Activated CD4-positive, alpha-beta T cell treated with anti-CD3 and anti-CD28 coated beads for 36 hours (primary cell): ENCODE measurements at regions not wholly inside any gene's neighbourhood (a gene's known extent, or its start where the extent isn't known, plus 50 kb on each side); places are given as distances from the start of the nearest gene placed in this dataset.
"Not testable (repeated sequence)": the region's sequence is repeated elsewhere in the genome, so short reads cannot be mapped to it uniquely, and the experiment has no call there.

Experiments
- ATAC-seq: fragments of 200-7000 bp; cut with Tn5 transposase; one replicate; pipeline ENCODE4 v1.10.0; 2021; ENCODE audit warnings: mild to moderate bottlenecking, moderate library complexity
- CTCF ChIA-PET: fragments of 350-600 bp; sonication (Branson Sonifier 250); formaldehyde crosslinking; loops from one replicate; lab custom pipeline; 2021; ENCODE audit warnings: antibody characterized with exemption; lab: Charles Lee
- POLR2A ChIA-PET: fragments of 350-600 bp; sonication (Branson Sonifier 250); formaldehyde crosslinking; loops from one replicate; lab custom pipeline; 2021; ENCODE audit warnings: antibody characterized with exemption, inconsistent platforms; lab: Charles Lee
- DNase-seq: peaks from one replicate; pipeline ENCODE4 v3.0.0-alpha.2; 2020
- H3K27ac Mint-ChIP-seq: one replicate; pipeline ENCODE4 v1.8.0; 2021; ENCODE audit warnings: mixed read lengths
- H3K27me3 Mint-ChIP-seq: one replicate; pipeline ENCODE4 v1.8.0; 2021; ENCODE audit warnings: mixed read lengths
- H3K36me3 Mint-ChIP-seq: one replicate; pipeline ENCODE4 v1.8.0; 2021; ENCODE audit warnings: low read depth, mixed read lengths
- H3K4me1 Mint-ChIP-seq: one replicate; pipeline ENCODE4 v1.8.0; 2021; ENCODE audit warnings: mixed read lengths
- H3K4me3 Mint-ChIP-seq: one replicate; pipeline ENCODE4 v1.8.0; 2021; ENCODE audit warnings: mild to moderate bottlenecking, moderate library complexity, mixed read lengths
- H3K9me3 Mint-ChIP-seq: one replicate; pipeline ENCODE4 v1.8.0; 2021; ENCODE audit warnings: low read depth, mixed read lengths
- intact Hi-C, 2 experiments: fragments of 100-400 bp; cut with DNase I in 1 of 2; cut with micrococcal nuclease in 1 of 2; formaldehyde crosslinking; loops; one replicate each; pipeline versions ENCODE4 v1.14.2 to v1.15.1; 2022 to 2024; cut with DNase I, micrococcal nuclease

- POLR2A ChIA-PET, H3K27ac Mint-ChIP-seq, ATAC-seq, H3K27me3 Mint-ChIP-seq, H3K36me3 Mint-ChIP-seq, H3K4me3 Mint-ChIP-seq, intact Hi-C loops, H3K9me3 Mint-ChIP-seq, CTCF ChIA-PET, H3K4me1 Mint-ChIP-seq, DNase-seq: not testable (repeated sequence)
Observed at GRCh38 chr1:761791-762190, 75.3 kb upstream of the OR4F16 start.

DNA sequence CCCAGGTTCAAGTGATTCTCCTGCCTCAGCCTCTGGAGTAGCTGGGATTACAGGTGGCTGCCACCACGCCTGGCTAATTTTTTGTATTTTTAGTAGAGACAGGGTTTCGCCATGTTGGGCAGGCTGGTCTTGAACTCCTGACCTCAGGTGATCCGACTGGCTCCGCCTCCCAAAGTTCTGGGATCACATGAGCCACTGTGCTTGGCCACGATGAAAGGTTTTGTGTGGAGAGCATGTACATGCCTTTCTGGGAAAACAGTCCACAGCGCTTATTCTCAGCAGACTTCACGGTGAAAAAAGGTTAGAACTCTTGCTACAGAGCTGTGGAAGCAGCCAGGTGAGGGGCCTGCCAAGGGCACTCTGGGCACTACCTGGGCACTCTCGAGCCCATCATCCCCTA lies 85.0 kb upstream of the OR4F16 start:
- H3K36me3 Mint-ChIP-seq, DNase-seq, H3K4me1 Mint-ChIP-seq, ATAC-seq, CTCF ChIA-PET, POLR2A ChIA-PET, H3K27me3 Mint-ChIP-seq, H3K9me3 Mint-ChIP-seq, H3K27ac Mint-ChIP-seq, H3K4me3 Mint-ChIP-seq, intact Hi-C loops: not testable (repeated sequence)

GRCh38 chr1:777480-778180 lies 91.2 kb upstream of the OR4F16 start:
- H3K27me3 Mint-ChIP-seq, DNase-seq, intact Hi-C loops, H3K36me3 Mint-ChIP-seq, H3K9me3 Mint-ChIP-seq, H3K4me1 Mint-ChIP-seq, ATAC-seq: not testable (repeated sequence)
- Mint-ChIP-seq H3K4me3 (peak overlapping the region; percentile 96), H3K27ac (peak overlapping the region; percentile 99)
- ChIA-PET CTCF (interaction anchor here (0.6 kb wide), 1 partner anchor 92 kb away, joined by 3 read pairs; no protein-coding TSS in a partner anchor), POLR2A (interaction anchor here (0.7 kb wide), 1 partner anchor 430 kb away, joined by 3 read pairs; no protein-coding TSS in a partner anchor)

DNA sequence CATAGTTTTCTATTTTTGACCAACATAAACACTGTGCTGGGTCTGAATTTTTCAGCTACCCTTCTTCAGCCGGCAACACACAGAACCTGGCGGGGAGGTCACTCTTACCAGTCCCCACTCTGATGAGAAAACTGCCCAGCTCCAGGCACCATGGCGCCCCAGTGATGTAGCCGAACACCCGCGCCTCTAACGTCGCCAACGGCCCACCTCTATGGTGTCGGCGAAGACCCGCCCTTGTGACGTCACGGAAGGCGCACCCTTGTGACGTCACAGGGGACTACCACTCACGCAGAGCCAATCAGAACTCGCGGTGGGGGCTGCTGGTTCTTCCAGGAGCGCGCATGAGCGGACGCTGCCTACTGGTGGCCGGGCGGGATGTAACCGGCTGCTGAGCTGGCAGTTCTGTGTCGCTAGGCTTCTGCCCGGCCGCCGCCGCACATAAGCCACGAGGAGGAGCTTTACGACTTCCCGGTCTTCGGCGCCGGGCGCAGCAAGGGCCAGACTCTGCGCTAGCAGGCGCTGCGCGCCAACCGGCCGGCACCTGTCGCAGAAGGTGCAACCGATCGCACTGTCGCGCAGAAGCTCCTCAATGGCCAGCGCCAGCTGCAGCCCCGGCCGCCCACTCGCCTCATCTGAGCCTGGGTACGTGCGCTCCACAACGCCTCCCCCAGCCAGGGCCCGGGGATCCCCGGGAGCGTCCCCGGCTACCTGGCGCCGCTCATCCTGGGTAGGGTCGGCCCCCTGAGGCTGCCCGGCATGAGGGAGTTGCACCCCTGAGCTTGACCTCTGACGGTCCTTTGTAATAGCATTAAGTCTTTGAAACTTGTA lies 92.2 kb upstream of the OR4F16 start:
- POLR2A ChIA-PET, result interaction anchor here (0.7 kb wide), 1 partner anchor 429 kb away, joined by 3 read pairs; no protein-coding TSS in a partner anchor
- H3K4me1 Mint-ChIP-seq, H3K36me3 Mint-ChIP-seq, H3K9me3 Mint-ChIP-seq, intact Hi-C loops, H3K27me3 Mint-ChIP-seq: not testable (repeated sequence)
- CTCF ChIA-PET, result interaction anchor here (0.6 kb wide), 1 partner anchor 91 kb away, joined by 3 read pairs; no protein-coding TSS in a partner anchor
- peak; percentile 99 for DNase-seq
- Mint-ChIP-seq H3K4me3 (peak overlapping the region; percentile 96), H3K27ac (peak overlapping the region; percentile 99)
- peak; percentile 100 for ATAC-seq

GRCh38 chr1:779621-780020 lies 93.2 kb upstream of the OR4F16 start:
- POLR2A ChIA-PET, H3K9me3 Mint-ChIP-seq, H3K4me1 Mint-ChIP-seq, H3K27me3 Mint-ChIP-seq, CTCF ChIA-PET, ATAC-seq, intact Hi-C loops: not testable (repeated sequence)
- Mint-ChIP-seq H3K36me3 (peaks cover 10% of the 10 kb centered on the region), H3K4me3 (peak overlapping the region; percentile 96), H3K27ac (peak overlapping the region; percentile 99)
- DNase-seq, result peak; percentile 33

- intact Hi-C loops, result no loop called here
- H3K27ac Mint-ChIP-seq, result no peak overlapping the region
- ChIA-PET POLR2A (no interaction called here), CTCF (no interaction called here)
- DNase-seq (no peak), ATAC-seq (no peak)
- peaks cover 4% of the 10 kb centered on the region for H3K36me3 Mint-ChIP-seq
- no peaks in the 10 kb centered on the region for H3K27me3 Mint-ChIP-seq
- no peaks in the 10 kb centered on the region for H3K9me3 Mint-ChIP-seq
- H3K4me1 Mint-ChIP-seq, result no peaks in the 10 kb centered on the region
- no peak overlapping the region for H3K4me3 Mint-ChIP-seq
Observed at GRCh38 chr1:788835-789234, 102.4 kb upstream of the OR4F16 start.

DNA sequence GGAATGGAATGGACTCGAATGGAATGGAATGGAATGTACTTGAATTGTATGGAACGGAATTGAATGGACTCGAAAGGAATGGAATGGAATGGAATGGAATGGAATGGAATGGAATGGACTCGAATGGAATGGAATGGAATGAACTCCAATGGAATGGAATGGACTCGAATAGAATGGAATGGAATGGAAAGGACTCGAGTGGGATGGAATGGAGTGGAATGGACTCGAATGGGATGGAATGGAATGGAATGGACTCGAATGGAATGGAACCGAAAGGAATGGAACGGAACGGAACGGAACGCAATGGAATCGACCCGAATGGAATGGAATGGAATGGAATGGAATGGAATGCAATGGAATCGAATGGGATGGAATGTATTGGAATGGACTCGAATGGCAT lies 103.2 kb upstream of the OR4F16 start:
- ATAC-seq, H3K36me3 Mint-ChIP-seq, H3K27ac Mint-ChIP-seq, CTCF ChIA-PET, H3K27me3 Mint-ChIP-seq, H3K9me3 Mint-ChIP-seq, H3K4me3 Mint-ChIP-seq, intact Hi-C loops, DNase-seq, H3K4me1 Mint-ChIP-seq, POLR2A ChIA-PET: not testable (repeated sequence)

GRCh38 chr1:790388-790930 lies 104.0 kb upstream of the OR4F16 start:
- H3K36me3 Mint-ChIP-seq, CTCF ChIA-PET, H3K27me3 Mint-ChIP-seq, H3K27ac Mint-ChIP-seq, intact Hi-C loops, H3K9me3 Mint-ChIP-seq, DNase-seq, POLR2A ChIA-PET, H3K4me1 Mint-ChIP-seq, ATAC-seq, H3K4me3 Mint-ChIP-seq: not testable (repeated sequence)

- H3K4me3 Mint-ChIP-seq, H3K27me3 Mint-ChIP-seq, H3K9me3 Mint-ChIP-seq: not testable (repeated sequence)
Observed at GRCh38 chr1:794310-794709, 107.9 kb upstream of the OR4F16 start.

GRCh38 chr1:794918-795584 lies 108.6 kb upstream of the OR4F16 start:
- intact Hi-C loops, H3K27ac Mint-ChIP-seq, POLR2A ChIA-PET, ATAC-seq, H3K4me1 Mint-ChIP-seq, H3K4me3 Mint-ChIP-seq, CTCF ChIA-PET, H3K27me3 Mint-ChIP-seq, H3K36me3 Mint-ChIP-seq, H3K9me3 Mint-ChIP-seq, DNase-seq: not testable (repeated sequence)

More at GRCh38 chr1:794310-794709, 107.9 kb upstream of the OR4F16 start:
- H3K36me3 Mint-ChIP-seq, DNase-seq, CTCF ChIA-PET, H3K4me1 Mint-ChIP-seq, ATAC-seq, POLR2A ChIA-PET, intact Hi-C loops, H3K27ac Mint-ChIP-seq: not testable (repeated sequence)

DNA sequence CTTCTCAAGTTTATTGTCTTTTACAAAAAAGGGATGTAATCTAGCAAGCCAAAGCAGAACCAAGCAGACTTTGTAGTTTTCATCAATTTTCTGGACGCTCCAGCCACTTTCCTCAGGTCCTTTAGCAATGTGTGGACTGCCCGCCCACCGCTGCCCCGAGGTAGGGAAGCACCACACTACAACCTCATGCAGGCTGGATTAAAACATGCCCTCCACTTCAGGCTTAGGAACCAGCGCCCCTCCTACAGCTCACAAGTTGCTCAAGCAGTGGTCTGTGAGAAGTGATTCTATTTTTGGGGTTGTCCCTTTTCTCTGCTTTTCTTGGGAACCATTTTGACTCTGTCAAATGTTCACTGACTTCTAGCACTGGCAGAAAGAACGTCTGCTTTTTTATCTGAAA lies 111.2 kb upstream of the OR4F16 start:
- H3K4me3 Mint-ChIP-seq, H3K27me3 Mint-ChIP-seq, H3K27ac Mint-ChIP-seq, CTCF ChIA-PET, ATAC-seq, intact Hi-C loops, POLR2A ChIA-PET, DNase-seq, H3K4me1 Mint-ChIP-seq, H3K36me3 Mint-ChIP-seq, H3K9me3 Mint-ChIP-seq: not testable (repeated sequence)
